A549 (cell line): ENCODE measurements at regions not wholly inside any gene's neighbourhood (a gene's known extent, or its start where the extent isn't known, plus 50 kb on each side); places are given as distances from the start of the nearest gene placed in this dataset.

Experiments
- ATAC-seq, 2 experiments: fragments of 200-7000 bp in 1 of 2; fragments of >200 bp in 1 of 2; cut with Nextera tagmentation in 1 of 2; cut with Tn5 transposase in 1 of 2; 3 replicates each; pipeline versions ENCODE4 v1.8.0 to v1.9.1; 2018 to 2020; ENCODE audit warnings: mild to moderate bottlenecking in 1 of 2, moderate library complexity in 1 of 2
- CTCF ChIA-PET: fragments of 300-600 bp; sonication (Branson Sonifier 250); formaldehyde crosslinking; extraction: SDS; loops from one replicate; lab custom pipeline; 2021; ENCODE audit warnings: antibody characterized with exemption, inconsistent platforms; lab: Yijun Ruan, JAX
- POLR2A ChIA-PET: fragments of 350-600 bp; formaldehyde crosslinking; extraction: SDS; loops from one replicate; lab custom pipeline; 2021; ENCODE audit warnings: antibody characterized with exemption, inconsistent platforms; lab: Yijun Ruan, JAX
- DNase-seq, 2 experiments: peaks; one replicate each; pipeline versions ENCODE4 v3.0.0 to v3.0.0-alpha.2; 2011 to 2016; ENCODE audit warnings: low read depth in 1 of 2, low spot score in 1 of 2
- FAIRE-seq: peaks from 2 replicates; lab custom pipeline; 2011; peaks lifted over from hg19 to GRCh38; lab: Jason Lieb, UNC
- H3K27ac ChIP-seq, 2 experiments: fragments of >200 bp; sonication (Bioruptor Twin); formaldehyde crosslinking; 3 replicates each; pipeline ENCODE4 v1.5.1; 2016 to 2017
- H3K4me1 ChIP-seq: fragments of >200 bp; sonication (Bioruptor Twin); formaldehyde crosslinking; 3 replicates; pipeline ENCODE4 v1.6.1; 2016
- H3K4me2 ChIP-seq: fragments of >200 bp; sonication (Bioruptor Twin); formaldehyde crosslinking; 3 replicates; pipeline ENCODE4 v1.6.1; 2016
- H3K4me3 ChIP-seq: fragments of >200 bp; sonication (Bioruptor Twin); formaldehyde crosslinking; 3 replicates; pipeline ENCODE4 v1.5.1; 2016
- H3K9me3 ChIP-seq: fragments of >200 bp; sonication (Bioruptor Twin); formaldehyde crosslinking; 3 replicates; pipeline ENCODE4 v1.6.1; 2016
- EHMT2 ChIP-seq: fragments of 200-600 bp; sonication (generic); IDR thresholded peaks from 2 replicates; pipeline ENCODE4 v1.6.1; 2016; ENCODE audit warnings: antibody characterized with exemption, low read depth, mild to moderate bottlenecking, moderate library complexity
- HEYL ChIP-seq: fragments of 250-450 bp; sonication (Bioruptor Pico); IDR thresholded peaks from 2 replicates; pipeline ENCODE4 v1.8.0; 2021; ENCODE audit warnings: mild to moderate bottlenecking, moderate library complexity
- HOXB13 ChIP-seq: fragments of 250-450 bp; sonication (Bioruptor Pico); IDR thresholded peaks from 2 replicates; pipeline ENCODE4 v1.5.0; 2020; ENCODE audit warnings: low read depth, mild to moderate bottlenecking, moderate library complexity
- JUN ChIP-seq, 2 experiments: fragments of >200 bp; sonication (Bioruptor Twin); formaldehyde crosslinking; IDR thresholded peaks; 2 replicates in 1 of 2; 3 replicates in 1 of 2; pipeline ENCODE4 v1.6.1; 2016 to 2017
- POLR2A ChIP-seq: IDR thresholded peaks from 2 replicates; pipeline ENCODE4 v1.6.1; 2012; ENCODE audit warnings: mild to moderate bottlenecking, low read length
- POLR2AphosphoS2 ChIP-seq: conservative IDR thresholded peaks from 2 replicates; pipeline ENCODE4 v1.6.1; 2012; ENCODE audit warnings: low read length, improper control_type of control experiment, inconsistent platforms
- ZSCAN20 ChIP-seq: fragments of 250-450 bp; sonication (Bioruptor Pico); IDR thresholded peaks from 2 replicates; pipeline ENCODE4 v1.8.0; 2022; ENCODE audit warnings: mild to moderate bottlenecking, moderate library complexity
- WGBS: methylation state at CpG from one replicate; pipeline ENCODE4 v1.1.6; 2017; ENCODE audit errors: missing lambda C conversion rate; 5-methylcytosine and 5-hydroxymethylcytosine counted together
- TF ChIP-seq, protein P1 (sequence below): IDR thresholded peaks from 2 replicates; pipeline ENCODE4 v1.6.1; 2012
- TF ChIP-seq, protein P2 (sequence below): IDR thresholded peaks from 2 replicates; pipeline ENCODE4 v1.6.1; 2012
- TF ChIP-seq, protein P3 (sequence below): fragments of >200 bp; sonication (Bioruptor Twin); formaldehyde crosslinking; IDR thresholded peaks from 3 replicates; pipeline ENCODE4 v1.5.1; 2016
- TF ChIP-seq, protein P4 (sequence below): fragments of 200-600 bp; sonication (generic); IDR thresholded peaks from 2 replicates; pipeline ENCODE4 v1.6.1; 2016; ENCODE audit warnings: antibody characterized with exemption, mild to moderate bottlenecking, moderate library complexity

DNA sequence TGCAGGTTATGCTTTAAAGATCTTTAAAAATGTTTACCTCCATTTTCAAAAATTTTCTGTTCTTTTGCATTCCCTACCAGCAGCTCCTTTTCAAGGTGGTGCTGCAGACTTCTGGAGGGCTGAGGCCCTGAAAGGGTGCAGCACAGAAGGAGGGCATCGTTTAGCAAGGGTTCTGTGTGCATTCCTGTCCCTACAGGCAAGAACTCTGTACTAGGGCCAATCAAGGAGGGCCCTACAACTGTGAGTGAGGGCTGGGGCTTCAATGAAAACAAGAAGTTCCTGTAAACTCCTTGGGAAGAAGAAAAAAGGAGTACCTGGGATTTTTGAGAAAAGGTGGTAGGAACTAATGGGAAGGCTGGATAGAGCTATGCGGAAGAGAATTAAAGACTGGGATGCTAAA, 50.7 kb upstream of the CSRP2 start:
- Histone ChIP-seq H3K27ac (no peak overlapping the region), H3K4me3 (no peak overlapping the region), H3K9me3 (no peaks in the 10 kb centered on the region), H3K4me2 (no peak overlapping the region), H3K4me1 (no peaks in the 10 kb centered on the region)
- CTCF ChIA-PET = interaction anchor here (0.7 kb wide), 1 partner anchor 290 kb away, joined by 5 read pairs; no protein-coding TSS in a partner anchor
- FAIRE-seq (no peak), ATAC-seq (no peak), DNase-seq (no peak)
- WGBS = 53% methylated on average over 2 of the region's 2 CpGs
- POLR2A ChIA-PET = no interaction called here
- TF ChIP-seq HEYL (CRISPR knock-in tag) (no peak), EHMT2 (no peak), JUN (IDR thresholded peaks at IDR 0.05) (no peak), HOXB13 (no peak), POLR2AphosphoS2 (no peak), ZSCAN20 (CRISPR knock-in tag) (no peak), POLR2A (no peak)
- TF ChIP-seq, protein P1, sequence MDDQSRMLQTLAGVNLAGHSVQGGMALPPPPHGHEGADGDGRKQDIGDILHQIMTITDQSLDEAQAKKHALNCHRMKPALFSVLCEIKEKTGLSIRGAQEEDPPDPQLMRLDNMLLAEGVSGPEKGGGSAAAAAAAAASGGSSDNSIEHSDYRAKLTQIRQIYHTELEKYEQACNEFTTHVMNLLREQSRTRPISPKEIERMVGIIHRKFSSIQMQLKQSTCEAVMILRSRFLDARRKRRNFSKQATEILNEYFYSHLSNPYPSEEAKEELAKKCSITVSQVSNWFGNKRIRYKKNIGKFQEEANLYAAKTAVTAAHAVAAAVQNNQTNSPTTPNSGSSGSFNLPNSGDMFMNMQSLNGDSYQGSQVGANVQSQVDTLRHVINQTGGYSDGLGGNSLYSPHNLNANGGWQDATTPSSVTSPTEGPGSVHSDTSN = no peak
- TF ChIP-seq, protein P2, sequence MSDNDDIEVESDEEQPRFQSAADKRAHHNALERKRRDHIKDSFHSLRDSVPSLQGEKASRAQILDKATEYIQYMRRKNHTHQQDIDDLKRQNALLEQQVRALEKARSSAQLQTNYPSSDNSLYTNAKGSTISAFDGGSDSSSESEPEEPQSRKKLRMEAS = no peak
- TF ChIP-seq, protein P3, sequence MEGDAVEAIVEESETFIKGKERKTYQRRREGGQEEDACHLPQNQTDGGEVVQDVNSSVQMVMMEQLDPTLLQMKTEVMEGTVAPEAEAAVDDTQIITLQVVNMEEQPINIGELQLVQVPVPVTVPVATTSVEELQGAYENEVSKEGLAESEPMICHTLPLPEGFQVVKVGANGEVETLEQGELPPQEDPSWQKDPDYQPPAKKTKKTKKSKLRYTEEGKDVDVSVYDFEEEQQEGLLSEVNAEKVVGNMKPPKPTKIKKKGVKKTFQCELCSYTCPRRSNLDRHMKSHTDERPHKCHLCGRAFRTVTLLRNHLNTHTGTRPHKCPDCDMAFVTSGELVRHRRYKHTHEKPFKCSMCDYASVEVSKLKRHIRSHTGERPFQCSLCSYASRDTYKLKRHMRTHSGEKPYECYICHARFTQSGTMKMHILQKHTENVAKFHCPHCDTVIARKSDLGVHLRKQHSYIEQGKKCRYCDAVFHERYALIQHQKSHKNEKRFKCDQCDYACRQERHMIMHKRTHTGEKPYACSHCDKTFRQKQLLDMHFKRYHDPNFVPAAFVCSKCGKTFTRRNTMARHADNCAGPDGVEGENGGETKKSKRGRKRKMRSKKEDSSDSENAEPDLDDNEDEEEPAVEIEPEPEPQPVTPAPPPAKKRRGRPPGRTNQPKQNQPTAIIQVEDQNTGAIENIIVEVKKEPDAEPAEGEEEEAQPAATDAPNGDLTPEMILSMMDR = no peak
- TF ChIP-seq, protein P4, sequence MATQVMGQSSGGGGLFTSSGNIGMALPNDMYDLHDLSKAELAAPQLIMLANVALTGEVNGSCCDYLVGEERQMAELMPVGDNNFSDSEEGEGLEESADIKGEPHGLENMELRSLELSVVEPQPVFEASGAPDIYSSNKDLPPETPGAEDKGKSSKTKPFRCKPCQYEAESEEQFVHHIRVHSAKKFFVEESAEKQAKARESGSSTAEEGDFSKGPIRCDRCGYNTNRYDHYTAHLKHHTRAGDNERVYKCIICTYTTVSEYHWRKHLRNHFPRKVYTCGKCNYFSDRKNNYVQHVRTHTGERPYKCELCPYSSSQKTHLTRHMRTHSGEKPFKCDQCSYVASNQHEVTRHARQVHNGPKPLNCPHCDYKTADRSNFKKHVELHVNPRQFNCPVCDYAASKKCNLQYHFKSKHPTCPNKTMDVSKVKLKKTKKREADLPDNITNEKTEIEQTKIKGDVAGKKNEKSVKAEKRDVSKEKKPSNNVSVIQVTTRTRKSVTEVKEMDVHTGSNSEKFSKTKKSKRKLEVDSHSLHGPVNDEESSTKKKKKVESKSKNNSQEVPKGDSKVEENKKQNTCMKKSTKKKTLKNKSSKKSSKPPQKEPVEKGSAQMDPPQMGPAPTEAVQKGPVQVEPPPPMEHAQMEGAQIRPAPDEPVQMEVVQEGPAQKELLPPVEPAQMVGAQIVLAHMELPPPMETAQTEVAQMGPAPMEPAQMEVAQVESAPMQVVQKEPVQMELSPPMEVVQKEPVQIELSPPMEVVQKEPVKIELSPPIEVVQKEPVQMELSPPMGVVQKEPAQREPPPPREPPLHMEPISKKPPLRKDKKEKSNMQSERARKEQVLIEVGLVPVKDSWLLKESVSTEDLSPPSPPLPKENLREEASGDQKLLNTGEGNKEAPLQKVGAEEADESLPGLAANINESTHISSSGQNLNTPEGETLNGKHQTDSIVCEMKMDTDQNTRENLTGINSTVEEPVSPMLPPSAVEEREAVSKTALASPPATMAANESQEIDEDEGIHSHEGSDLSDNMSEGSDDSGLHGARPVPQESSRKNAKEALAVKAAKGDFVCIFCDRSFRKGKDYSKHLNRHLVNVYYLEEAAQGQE = no peak
